ENCODE measurements at regions not wholly inside any gene's neighbourhood (a gene's known extent, or its start where the extent isn't known, plus 50 kb on each side); places are given as distances from the start of the nearest gene placed in this dataset.
"Not testable (repeated sequence)": the region's sequence is repeated elsewhere in the genome, so short reads cannot be mapped to it uniquely, and the experiment has no call there.

GRCh38 chr18:73045037-73045436, 177.2 kb upstream of the NETO1 start:
- no peak for DNase-seq

GRCh38 chr18:73043611-73044010, 175.8 kb upstream of the NETO1 start:
- no peak for DNase-seq

- DNase-seq = no peak
These were observed 175.4 kb upstream of the NETO1 start for GRCh38 chr18:73043211-73043610.

- no peak for DNase-seq
These were observed 172.5 kb upstream of the NETO1 start for GRCh38 chr18:73040247-73040646.

DNA sequence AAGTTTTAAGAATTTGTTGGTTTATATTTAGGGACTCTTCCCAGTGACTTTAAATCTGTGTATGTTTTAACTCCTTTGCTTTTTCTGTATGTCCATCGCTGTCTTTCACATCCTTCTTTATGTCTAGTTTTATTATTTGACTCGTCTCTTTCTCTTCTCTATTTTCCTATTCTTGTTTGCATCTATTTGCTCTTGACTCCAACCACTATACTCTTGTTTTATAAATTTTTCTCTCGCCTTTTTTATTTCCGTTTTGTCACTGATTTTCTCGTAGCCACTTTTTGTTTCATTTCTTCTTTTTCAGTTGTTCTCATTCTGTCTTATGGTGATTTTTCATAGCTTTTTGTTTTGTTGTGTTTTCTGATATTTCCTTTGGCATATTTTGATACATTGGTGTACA, 170.5 kb upstream of the NETO1 start:
- DNase-seq = no peak

DNA sequence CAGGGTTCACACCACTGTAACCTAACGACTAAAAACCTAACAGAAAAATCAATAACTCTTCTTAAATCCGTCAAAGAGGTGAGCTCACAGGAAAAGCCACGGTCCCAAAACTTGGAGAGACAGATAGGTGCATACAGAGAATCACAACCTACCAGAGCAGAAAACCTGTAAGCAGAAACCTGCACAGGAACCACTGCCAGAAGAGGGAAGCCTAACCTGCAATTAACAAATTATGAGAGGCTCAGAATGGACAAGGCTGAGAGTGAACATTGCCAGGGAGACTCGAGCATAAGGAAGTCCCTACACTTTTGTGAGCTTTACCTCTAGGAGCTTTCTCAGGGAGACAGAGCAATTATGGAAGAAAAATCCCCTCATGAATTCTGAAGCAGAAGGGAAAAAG, 156.2 kb upstream of the NETO1 start:
- DNase-seq = no peak

- no peak for DNase-seq
These were observed 141.9 kb upstream of the NETO1 start for GRCh38 chr18:73009691-73010090.

GRCh38 chr18:73007915-73008308, 140.1 kb upstream of the NETO1 start:
- no peak for DNase-seq

GRCh38 chr18:73007195-73007914, 139.6 kb upstream of the NETO1 start:
- DNase-seq = no peak

DNA sequence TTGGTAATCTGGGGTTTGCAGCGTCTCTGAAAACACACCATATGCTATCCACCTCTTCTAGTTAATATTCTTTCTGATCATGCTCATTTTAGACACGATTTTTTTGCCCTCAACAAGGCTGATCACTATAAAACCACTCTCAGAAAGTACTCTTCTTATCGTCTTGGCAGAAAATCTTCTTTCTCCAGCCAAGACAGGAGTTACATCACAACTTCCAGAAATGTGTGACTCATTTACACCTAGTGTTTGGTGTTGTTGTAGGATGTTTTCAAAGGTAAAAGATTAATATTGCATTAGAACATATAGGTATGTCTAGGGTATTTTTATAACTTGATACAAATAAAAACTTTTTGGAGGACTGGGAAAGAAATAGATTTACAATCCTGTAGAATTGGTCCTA, 138.5 kb upstream of the NETO1 start:
- no peak for DNase-seq

DNA sequence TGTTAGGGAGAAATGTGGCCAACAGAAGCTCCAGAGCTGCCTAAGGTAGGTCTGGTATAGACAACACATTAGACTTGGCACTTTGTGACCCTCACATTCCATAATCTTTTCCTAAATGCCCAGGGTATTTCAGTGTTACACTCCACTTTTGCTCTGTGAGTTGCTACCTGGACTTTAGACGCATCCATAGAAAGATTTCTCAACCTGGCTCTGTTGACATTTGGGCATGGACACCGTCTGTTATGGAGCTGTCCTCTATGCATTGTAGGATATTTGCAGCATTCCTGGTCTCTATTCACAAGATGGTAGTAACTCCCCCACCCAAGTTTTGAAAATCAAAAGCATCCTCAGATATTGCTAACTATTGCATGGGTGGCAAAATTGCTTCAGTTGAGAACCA, 136.5 kb upstream of the NETO1 start:
- no peak for DNase-seq

DNA sequence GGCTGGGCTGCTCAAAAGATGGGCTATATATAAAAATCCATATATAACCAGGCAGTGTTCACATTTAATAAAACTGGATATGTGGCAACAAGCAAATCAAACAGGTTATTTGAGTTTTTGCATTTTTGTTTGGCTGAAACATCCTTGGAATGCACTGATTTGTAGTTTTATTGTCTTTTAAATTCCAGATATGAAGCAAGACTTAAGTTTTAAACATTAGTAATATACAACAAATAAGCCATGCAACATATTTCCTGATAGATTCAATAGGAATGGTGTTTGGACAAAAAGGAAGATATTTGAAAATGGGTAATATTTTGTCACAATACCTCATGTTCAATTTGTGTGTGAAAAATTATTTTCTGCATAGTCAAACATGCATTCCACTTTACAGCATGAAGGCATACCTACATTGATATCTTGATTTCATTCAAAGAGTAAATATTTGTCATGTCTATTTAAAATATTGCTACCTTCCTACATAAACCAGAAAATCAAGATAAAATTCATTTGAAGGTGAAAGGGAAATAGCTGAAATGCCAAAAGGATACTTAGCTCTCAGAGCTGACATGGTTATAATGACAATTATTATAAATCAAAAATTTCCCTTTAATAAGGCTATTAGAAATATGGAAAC, 132.3 kb upstream of the NETO1 start:
- DNase-seq = no peak

GRCh38 chr18:72995558-72995957, 127.8 kb upstream of the NETO1 start:
- no peak for DNase-seq

- no peak for DNase-seq
These were observed 125.5 kb upstream of the NETO1 start for GRCh38 chr18:72993250-72993649.

DNA sequence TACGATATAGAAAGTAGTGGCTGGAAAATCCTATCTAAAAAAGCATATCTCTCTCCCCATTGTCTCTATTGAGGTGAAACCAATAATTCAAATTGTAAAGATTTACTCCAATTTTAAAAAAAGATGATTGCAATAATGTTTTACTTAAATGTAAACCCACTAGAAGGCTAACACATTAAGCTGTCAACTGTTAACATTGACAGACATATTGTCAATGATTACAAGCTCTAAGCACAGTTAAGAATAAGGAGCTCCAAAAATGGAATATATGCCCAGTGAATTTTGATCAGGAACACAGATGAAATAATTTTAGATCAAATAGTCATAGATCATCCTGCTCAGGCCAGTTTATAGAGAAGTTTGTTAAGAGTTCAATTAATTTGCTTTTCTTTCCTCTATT, 123.6 kb upstream of the NETO1 start:
- DNase-seq = no peak

DNA sequence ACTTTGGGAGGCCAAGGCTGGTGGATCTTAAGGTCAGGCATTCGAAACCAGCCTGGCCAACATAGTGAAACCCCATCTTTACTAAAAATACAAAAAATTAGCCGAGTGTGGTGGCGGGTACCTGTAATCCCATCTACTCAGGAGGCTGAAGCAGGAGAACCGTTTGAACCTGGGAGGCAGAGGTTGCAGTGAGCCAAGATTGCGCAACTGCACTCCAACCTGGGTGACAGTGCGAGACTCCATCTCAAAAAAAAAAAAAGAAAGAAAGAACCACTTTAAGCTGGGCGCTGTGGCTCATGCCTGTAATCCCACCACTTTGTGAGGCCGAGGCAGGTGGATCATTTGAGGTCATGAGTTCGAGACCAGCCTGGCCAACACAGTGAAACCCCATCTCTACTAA, 119.8 kb upstream of the NETO1 start:
- not testable (repeated sequence) for DNase-seq

DNA sequence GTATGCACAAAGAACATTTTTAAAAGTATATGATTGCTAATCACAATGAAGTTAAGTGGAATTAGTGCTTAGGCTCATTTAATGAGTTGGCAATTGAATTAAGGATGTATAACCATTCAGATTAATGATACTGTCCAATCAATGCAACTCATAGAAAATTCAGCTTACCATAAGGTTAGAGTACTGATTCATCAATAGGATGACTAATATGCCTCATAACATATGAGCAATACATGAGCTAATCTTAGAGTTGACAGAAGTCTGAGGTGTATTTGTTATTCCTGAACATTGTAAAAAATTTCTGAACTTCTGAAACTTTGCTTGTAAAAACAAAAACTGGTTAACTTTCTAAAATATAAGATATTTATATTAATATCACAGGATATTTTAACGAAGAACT, 118.3 kb upstream of the NETO1 start:
- DNase-seq = no peak

- DNase-seq = peak; percentile 21
These were observed 117.9 kb upstream of the NETO1 start for GRCh38 chr18:72985686-72986085.

GRCh38 chr18:72984290-72984689, 116.5 kb upstream of the NETO1 start:
- no peak for DNase-seq

DNA sequence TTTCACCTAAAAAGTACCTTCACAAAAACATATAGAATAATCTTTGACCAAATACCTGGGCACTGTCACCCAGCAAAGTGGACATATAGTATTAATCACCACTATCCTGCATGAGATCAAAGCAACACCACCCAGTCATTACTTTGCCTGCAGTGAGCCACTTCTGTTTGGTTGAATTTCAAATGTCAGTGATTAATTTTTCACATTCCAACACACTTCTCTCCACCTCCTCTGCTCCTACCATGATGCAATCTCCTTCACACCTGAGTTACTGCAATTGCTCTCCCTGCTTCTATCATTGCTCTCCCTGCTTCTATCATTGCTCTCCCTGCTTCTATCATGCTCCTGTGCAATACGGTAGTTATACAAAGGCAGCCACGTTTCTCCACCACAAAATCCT, 106.1 kb upstream of the NETO1 start:
- no peak for DNase-seq

DNA sequence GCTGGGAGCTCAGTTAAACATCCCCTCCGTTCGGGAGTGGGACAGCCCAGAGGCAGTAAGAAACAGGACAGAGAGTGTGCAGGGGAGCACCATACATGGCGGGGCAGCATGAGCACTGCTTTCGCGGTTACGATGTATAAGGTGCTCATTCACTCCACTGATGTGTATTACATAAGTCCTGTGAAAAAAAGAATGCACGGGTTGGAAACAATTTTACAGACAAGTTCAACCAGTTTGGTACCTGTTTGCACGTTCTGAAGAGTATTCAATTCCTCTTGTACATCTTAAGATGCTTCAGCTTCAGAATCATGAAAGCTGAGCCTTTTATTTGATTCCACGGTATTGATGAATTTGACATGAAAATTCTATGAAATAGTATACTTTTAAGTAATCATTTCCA, 97.8 kb upstream of the NETO1 start:
- DNase-seq = no peak

DNA sequence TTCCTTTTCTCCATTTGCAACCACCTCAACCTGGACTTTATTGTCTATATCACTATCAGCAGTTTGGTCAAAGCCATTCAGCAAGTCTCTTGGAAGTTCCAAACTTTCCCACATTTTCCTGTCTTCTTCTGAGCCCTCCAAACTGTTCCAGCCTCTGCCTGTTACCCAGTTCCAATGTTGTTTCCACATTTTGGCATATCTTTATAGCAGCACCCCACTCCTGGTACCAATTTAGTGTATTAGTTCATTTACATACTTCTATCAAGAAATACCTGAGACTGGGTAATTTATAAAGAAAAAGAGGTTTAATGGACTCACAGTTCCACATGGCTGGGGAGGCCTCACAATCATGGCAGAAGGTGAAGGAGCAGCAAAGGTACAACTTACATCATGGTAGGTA, 90.4 kb upstream of the NETO1 start:
- not testable (repeated sequence) for DNase-seq

GRCh38 chr18:72948439-72948838, 80.7 kb upstream of the NETO1 start:
- no peak for DNase-seq

GRCh38 chr18:72942766-72943165, 75.0 kb upstream of the NETO1 start:
- no peak for DNase-seq

- no peak for DNase-seq
These were observed 73.2 kb upstream of the NETO1 start for GRCh38 chr18:72940986-72941385.
